Tibial artery (tissue), 4 donors: ENCODE measurements at regions not wholly inside any gene's neighbourhood (a gene's known extent, or its start where the extent isn't known, plus 50 kb on each side); places are given as distances from the start of the nearest gene placed in this dataset.

Experiments
- DNase-seq, 2 donors: peaks; one replicate each; pipeline ENCODE4 v3.0.0-alpha.2; 2019
- H3K27ac ChIP-seq, 2 donors: fragments of 200-600 bp; sonication (generic) in 1 of 2; 1 replicate in 1 of 2; 2 replicates in 1 of 2; pipeline ENCODE4 v1.5.1; 2018 to 2019; ENCODE audit warnings: mild to moderate bottlenecking in 1 of 2
- H3K27me3 ChIP-seq, 2 donors: fragments of 200-600 bp; sonication (generic) in 1 of 2; one replicate each; pipeline versions ENCODE4 v1.5.1 to v1.6.0; 2016 to 2019
- H3K36me3 ChIP-seq, 3 donors: fragments of 200-600 bp; sonication (generic) in 2 of 3; one replicate each; pipeline ENCODE4 v1.5.1; 2016 to 2019; ENCODE audit warnings: mild to moderate bottlenecking in 2 of 3
- H3K4me1 ChIP-seq, 4 donors: fragments of 200-600 bp; sonication (generic) in 2 of 4; 1 replicate in 3 of 4; 2 replicates in 1 of 4; pipeline ENCODE4 v1.5.1; 2016 to 2019
- H3K4me3 ChIP-seq, 2 donors: fragments of 200-600 bp; sonication (generic) in 1 of 2; 1 replicate in 1 of 2; 2 replicates in 1 of 2; pipeline ENCODE4 v1.5.1; 2018 to 2019; ENCODE audit warnings: mild to moderate bottlenecking in 2 of 2
- H3K9me3 ChIP-seq, 3 donors: fragments of 200-600 bp; sonication (generic) in 1 of 3; one replicate each; pipeline ENCODE4 v1.5.1; 2016 to 2019
- intact Hi-C: fragments of 100-400 bp; cut with DNase I; formaldehyde crosslinking; loops from one replicate; pipeline ENCODE4 v1.15.0; 2023; ENCODE audit warnings: low total_unique reads
- TF ChIP-seq, protein P1 (sequence below), 2 experiments: fragments of 200-600 bp in 1 of 2; fragments of 450-650 bp in 1 of 2; IDR thresholded peaks; one replicate each; pipeline ENCODE4 v1.5.1; 2017 to 2019; ENCODE audit warnings: antibody characterized with exemption in 2 of 2, mild to moderate bottlenecking in 1 of 2, moderate library complexity in 1 of 2

DNA sequence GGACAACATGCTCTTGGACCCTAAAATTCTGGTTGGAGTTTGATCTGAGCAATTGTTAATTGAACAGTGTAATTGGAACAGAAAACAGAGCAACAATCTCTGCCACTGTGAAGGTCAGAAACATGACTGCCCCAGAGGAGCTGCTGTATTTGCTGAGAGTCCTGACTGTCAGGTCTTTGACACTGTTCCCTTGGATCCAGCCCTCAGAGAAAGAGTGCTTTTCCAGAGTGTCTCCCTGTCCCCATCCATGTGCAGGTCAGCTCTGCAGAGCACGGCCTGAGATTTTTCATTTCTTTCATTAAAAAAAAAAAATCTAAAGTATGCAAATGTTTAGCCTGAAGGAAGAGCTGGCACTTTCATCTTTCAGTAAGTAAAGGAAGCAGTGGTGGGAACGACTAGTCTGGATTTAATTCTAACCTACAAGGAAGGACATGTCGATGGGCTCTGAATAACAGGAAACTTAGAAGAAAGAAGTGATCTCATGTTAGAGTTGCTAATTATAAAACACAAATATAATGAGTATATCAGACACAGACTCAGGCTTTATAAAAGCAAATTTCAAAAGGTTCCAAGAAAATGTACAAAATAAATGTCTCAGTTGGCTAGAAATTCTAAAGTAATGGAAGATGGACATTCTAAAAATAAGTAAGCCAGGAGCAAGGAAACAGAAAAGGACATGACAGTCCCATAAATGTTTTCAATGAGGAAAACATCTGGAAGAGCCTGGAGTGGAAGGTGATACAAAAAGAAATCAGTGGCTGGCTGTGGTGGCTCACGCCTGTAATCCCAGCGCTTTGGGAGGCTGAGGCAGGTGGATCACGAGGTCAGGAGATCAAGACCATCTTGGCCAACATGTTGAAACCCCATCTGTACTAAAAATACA is 876.5 kb downstream of the EPHA4 start:
- Histone ChIP-seq H3K27me3 (peaks cover 0 to 4% of the 10 kb centered on the region in 2 donors), H3K27ac (no peak overlapping the region), H3K4me1 (no peaks in the 10 kb centered on the region), H3K9me3 (no peaks in the 10 kb centered on the region), H3K4me3 (no peak overlapping the region), H3K36me3 (no peaks in the 10 kb centered on the region)
- DNase-seq, result no peak
- TF ChIP-seq, protein P1, sequence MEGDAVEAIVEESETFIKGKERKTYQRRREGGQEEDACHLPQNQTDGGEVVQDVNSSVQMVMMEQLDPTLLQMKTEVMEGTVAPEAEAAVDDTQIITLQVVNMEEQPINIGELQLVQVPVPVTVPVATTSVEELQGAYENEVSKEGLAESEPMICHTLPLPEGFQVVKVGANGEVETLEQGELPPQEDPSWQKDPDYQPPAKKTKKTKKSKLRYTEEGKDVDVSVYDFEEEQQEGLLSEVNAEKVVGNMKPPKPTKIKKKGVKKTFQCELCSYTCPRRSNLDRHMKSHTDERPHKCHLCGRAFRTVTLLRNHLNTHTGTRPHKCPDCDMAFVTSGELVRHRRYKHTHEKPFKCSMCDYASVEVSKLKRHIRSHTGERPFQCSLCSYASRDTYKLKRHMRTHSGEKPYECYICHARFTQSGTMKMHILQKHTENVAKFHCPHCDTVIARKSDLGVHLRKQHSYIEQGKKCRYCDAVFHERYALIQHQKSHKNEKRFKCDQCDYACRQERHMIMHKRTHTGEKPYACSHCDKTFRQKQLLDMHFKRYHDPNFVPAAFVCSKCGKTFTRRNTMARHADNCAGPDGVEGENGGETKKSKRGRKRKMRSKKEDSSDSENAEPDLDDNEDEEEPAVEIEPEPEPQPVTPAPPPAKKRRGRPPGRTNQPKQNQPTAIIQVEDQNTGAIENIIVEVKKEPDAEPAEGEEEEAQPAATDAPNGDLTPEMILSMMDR (IDR thresholded peaks at IDR 0.05), result no peak
- intact Hi-C loops, result no loop called here

DNA sequence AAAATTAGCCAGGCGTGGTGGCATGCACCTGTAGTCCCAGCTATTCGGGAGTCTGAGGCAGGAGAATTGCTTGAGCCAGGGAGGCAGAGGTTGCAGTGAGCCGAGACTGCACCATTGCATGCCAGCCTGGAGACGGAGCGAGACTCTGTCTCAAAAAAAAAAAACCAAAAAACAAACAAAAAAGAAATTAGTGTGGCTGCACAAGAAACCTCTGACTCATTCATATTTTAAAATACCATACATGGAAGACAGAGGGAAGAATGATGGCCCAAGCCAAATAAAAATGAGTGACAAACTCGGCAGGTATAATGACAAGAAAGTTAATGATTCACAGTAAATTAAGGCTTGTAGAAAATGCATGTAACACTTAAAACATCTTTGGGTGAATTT is 875.8 kb downstream of the EPHA4 start:
- intact Hi-C loops, result no loop called here
- H3K27ac ChIP-seq, result no peak overlapping the region
- TF ChIP-seq, protein P1 (IDR thresholded peaks at IDR 0.05), result no peak
- H3K36me3 ChIP-seq, result no peaks in the 10 kb centered on the region
- H3K9me3 ChIP-seq, result peaks cover 0 to 6% (median 0%) of the 10 kb centered on the region in 3 donors
- no peak overlapping the region for H3K4me3 ChIP-seq
- no peak for DNase-seq
- peaks cover 0 to 4% of the 10 kb centered on the region in 2 donors for H3K27me3 ChIP-seq
- no peaks in the 10 kb centered on the region for H3K4me1 ChIP-seq

GRCh38 chr2:220697011-220697410 is 875.1 kb downstream of the EPHA4 start:
- intact Hi-C loops, result no loop called here
- H3K36me3 ChIP-seq, result no peaks in the 10 kb centered on the region
- no peak overlapping the region for H3K4me3 ChIP-seq
- DNase-seq, result no peak
- TF ChIP-seq, protein P1 (IDR thresholded peaks at IDR 0.05), result no peak
- peaks cover 0 to 6% (median 0%) of the 10 kb centered on the region in 3 donors for H3K9me3 ChIP-seq
- H3K27me3 ChIP-seq, result peaks cover 0 to 4% of the 10 kb centered on the region in 2 donors
- no peaks in the 10 kb centered on the region for H3K4me1 ChIP-seq
- no peak overlapping the region for H3K27ac ChIP-seq

DNA sequence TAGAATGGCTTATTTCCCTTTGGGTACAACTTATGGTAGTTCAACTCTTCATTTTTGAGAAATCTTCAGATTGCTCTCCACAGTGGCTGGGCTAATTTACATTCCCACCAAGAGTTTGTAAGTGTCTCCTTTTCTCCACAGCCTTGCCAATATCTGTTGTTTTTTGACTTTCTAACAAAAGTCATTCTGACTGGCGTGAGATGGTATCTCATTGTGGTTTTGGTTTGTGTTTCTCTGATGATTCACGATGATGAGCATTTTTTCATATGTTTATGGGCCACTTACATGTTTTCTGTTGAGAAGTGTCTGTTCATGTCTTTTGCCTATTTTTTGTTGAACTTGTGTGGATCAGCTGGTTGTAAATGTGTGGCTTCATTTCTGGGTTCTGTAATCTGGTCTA is 871.0 kb downstream of the EPHA4 start:
- TF ChIP-seq, protein P1 (IDR thresholded peaks at IDR 0.05), result no peak
- intact Hi-C loops, result no loop called here
- H3K4me1 ChIP-seq, result no peaks in the 10 kb centered on the region

DNA sequence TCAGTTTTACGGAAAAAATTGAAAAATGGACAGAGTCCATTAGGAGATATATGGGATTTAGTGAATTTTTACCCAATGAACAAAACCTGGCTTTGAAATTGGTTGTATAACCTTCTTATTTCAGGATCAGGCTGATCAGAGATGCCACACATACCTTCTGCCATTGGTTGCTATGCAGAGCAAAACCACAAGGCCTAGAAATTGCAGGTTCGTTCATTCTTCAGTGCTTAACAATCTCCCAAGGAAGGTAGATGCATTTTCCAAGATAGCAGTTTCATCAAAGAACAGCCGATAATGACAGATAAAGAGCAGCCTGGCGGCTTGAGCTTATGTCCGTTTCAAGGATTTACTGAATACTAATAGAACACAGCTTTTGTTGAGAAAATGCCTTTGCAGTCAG is 868.8 kb downstream of the EPHA4 start:
- DNase-seq, result no peak
- Histone ChIP-seq H3K36me3 (no peaks in the 10 kb centered on the region), H3K27me3 (no peaks in the 10 kb centered on the region), H3K4me3 (no peak overlapping the region), H3K27ac (no peak overlapping the region), H3K4me1 (no peaks in the 10 kb centered on the region), H3K9me3 (peaks cover 0 to 6% (median 0%) of the 10 kb centered on the region in 3 donors)
- intact Hi-C loops, result no loop called here
- TF ChIP-seq, protein P1 (IDR thresholded peaks at IDR 0.05), result no peak

More for the DNA sequence above, 871.0 kb downstream of the EPHA4 start:
- Histone ChIP-seq H3K27ac (no peak overlapping the region), H3K36me3 (no peaks in the 10 kb centered on the region), H3K9me3 (peaks cover 0 to 6% (median 0%) of the 10 kb centered on the region in 3 donors), H3K27me3 (no peaks in the 10 kb centered on the region), H3K4me3 (no peak overlapping the region)
- no peak for DNase-seq
